DND-41 (cell line): ENCODE measurements at regions not wholly inside any gene's neighbourhood (a gene's known extent, or its start where the extent isn't known, plus 50 kb on each side); places are given as distances from the start of the nearest gene placed in this dataset.

Experiments used
- CTCF ChIP-seq: IDR thresholded peaks from 2 replicates; pipeline ENCODE4 v1.5.1; 2012; ENCODE audit warnings: borderline replicate concordance, low read length, moderate library complexity, mild to moderate bottlenecking; ENCODE audit not compliant: poor library complexity, severe bottlenecking; ENCODE audit errors: extremely low read depth
- EZH2 ChIP-seq: IDR thresholded peaks from 3 replicates; pipeline ENCODE4 v1.6.1; 2012; ENCODE audit warnings: borderline replicate concordance, low read depth, mild to moderate bottlenecking, moderate library complexity, low read length, inconsistent platforms; ENCODE audit not compliant: severe bottlenecking

GRCh38 chr11:76259299-76259908 lies 53.1 kb upstream of the WNT11 start:
- TF ChIP-seq CTCF = no peak
- no peak for TF ChIP-seq EZH2
